ENCODE measurements at regions not wholly inside any gene's neighbourhood (a gene's known extent, or its start where the extent isn't known, plus 50 kb on each side); places are given as distances from the start of the nearest gene placed in this dataset.
A peak's percentile ranks its signal among the peaks of the same experiment; 100 is the strongest.

- no peak for TF ChIP-seq MED8 (CRISPR knock-in tag; IDR thresholded peaks at IDR 0.05; ENCODE audit: insufficient replicate concordance)
- TF ChIP-seq MAFK (conservative IDR thresholded peaks at IDR 0.05 in 1 of 2, IDR thresholded peaks at IDR 0.05 in 1 of 2; ENCODE audit: low read length in 2 of 2): 0 out of 4 replicates have a peak, but pooled peaks of 1 of the 2 experiments have one; percentile 14
- Histone ChIP-seq H4K20me1 (ENCODE audit: insufficient read depth, low read length) (no peaks in the 10 kb centered on the region), H2AFZ (ENCODE audit: low read length) (no peak overlapping the region), H3K36me3 (replicated peaks in 1 of 2; ENCODE audit: control insufficient read depth in 1 of 2, insufficient read depth in 2 of 2, low read length in 2 of 2) (no peaks in the 10 kb centered on the region), H3K4me2 (ENCODE audit: low read depth, low read length) (no peak overlapping the region), H3K4me3 (replicated peaks in 1 of 3; ENCODE audit: insufficient read depth in 1 of 3, low read depth in 2 of 3, low read length in 3 of 3) (no peak overlapping the region), H3K27ac (ENCODE audit: extremely low read length, insufficient read depth, low read length) (no peak overlapping the region), H3K9ac (ENCODE audit: insufficient read depth, low read depth, low read length) (no peak overlapping the region), H3K79me2 (ENCODE audit: insufficient read depth, low read length) (no peaks in the 10 kb centered on the region), H3K9me3 (ENCODE audit: low read length) (no peaks in the 10 kb centered on the region), H3K27me3 (ENCODE audit: control insufficient read depth in 1 of 2, insufficient read depth in 2 of 2, low read length in 2 of 2) (peaks cover 5 to 58% of the 10 kb centered on the region in 2 experiments), H3K4me1 (ENCODE audit: insufficient read depth, low read length) (no peaks in the 10 kb centered on the region)
- POLR2A ChIA-PET: no interaction called here
- FAIRE-seq (no peak), ATAC-seq (no peak), DNase-seq (ENCODE audit: low spot score) (no peak)
- BruUV-seq (replicated peaks): no TSS peak
- in situ Hi-C loops (cut with HindIII; ENCODE audit: extremely low pct_ligation_motif_present, low pct_unique_long_range_greater_than_20kb) (no loop called here), intact Hi-C loops (cut with micrococcal nuclease; ENCODE audit: unreplicated experiment) (no loop called here)
- CTCF ChIA-PET (ENCODE audit: low intra/inter-chr PET ratio, low total read pairs): no interaction called here
- WGBS (ENCODE audit: low lambda C conversion rate): 8% methylated on average over 4 of the region's 9 CpGs
These were observed 150.7 kb downstream of the BRD1 start for GRCh38 chr22:49676783-49677494.

DNA sequence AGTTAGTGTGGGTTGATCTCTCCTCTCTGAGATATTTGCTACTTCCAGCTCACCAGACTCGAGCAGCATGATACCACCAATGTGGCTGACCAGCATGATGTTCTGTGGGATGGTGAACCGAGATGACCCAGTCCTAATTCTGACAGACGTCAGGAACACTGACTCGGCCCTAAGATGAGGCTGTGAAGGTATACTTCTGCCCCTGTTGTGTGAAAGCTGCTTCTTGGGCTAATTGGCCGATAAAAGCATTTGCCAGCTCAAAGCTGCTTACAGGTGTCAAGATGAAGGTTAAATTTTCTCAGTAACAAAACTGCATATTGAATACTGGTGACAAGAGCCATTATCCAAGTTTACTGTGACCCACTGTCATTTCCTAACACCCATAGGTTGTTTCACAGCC, 151.4 kb downstream of the BRD1 start:
- Histone ChIP-seq H3K27ac (ENCODE audit: extremely low read length, insufficient read depth, low read length) (no peak overlapping the region), H3K27me3 (ENCODE audit: control insufficient read depth in 1 of 2, insufficient read depth in 2 of 2, low read length in 2 of 2) (peaks cover 7 to 66% of the 10 kb centered on the region in 2 experiments), H4K20me1 (ENCODE audit: insufficient read depth, low read length) (no peaks in the 10 kb centered on the region), H2AFZ (ENCODE audit: low read length) (no peak overlapping the region), H3K4me1 (ENCODE audit: insufficient read depth, low read length) (no peaks in the 10 kb centered on the region), H3K36me3 (replicated peaks in 1 of 2; ENCODE audit: control insufficient read depth in 1 of 2, insufficient read depth in 2 of 2, low read length in 2 of 2) (no peaks in the 10 kb centered on the region), H3K9me3 (ENCODE audit: low read length) (no peaks in the 10 kb centered on the region), H3K79me2 (ENCODE audit: insufficient read depth, low read length) (no peaks in the 10 kb centered on the region), H3K9ac (ENCODE audit: insufficient read depth, low read depth, low read length) (no peak overlapping the region), H3K4me3 (replicated peaks in 1 of 3; ENCODE audit: insufficient read depth in 1 of 3, low read depth in 2 of 3, low read length in 3 of 3) (no peak overlapping the region), H3K4me2 (ENCODE audit: low read depth, low read length) (no peak overlapping the region)
- in situ Hi-C loops (cut with HindIII; ENCODE audit: extremely low pct_ligation_motif_present, low pct_unique_long_range_greater_than_20kb): no loop called here
- POLR2A ChIA-PET: no interaction called here
- DNase-seq (ENCODE audit: low spot score) (no peak), FAIRE-seq (no peak), ATAC-seq (no peak)
- BruUV-seq (replicated peaks): no TSS peak
- intact Hi-C loops (cut with micrococcal nuclease; ENCODE audit: unreplicated experiment): no loop called here
- WGBS (ENCODE audit: low lambda C conversion rate): 0% methylated on average over 2 of the region's 5 CpGs
- CTCF ChIA-PET (ENCODE audit: low intra/inter-chr PET ratio, low total read pairs): no interaction called here
- TF ChIP-seq ZBTB10 (CRISPR knock-in tag; IDR thresholded peaks at IDR 0.05; ENCODE audit: borderline replicate concordance): no peak
- TF ChIP-seq, protein P1, sequence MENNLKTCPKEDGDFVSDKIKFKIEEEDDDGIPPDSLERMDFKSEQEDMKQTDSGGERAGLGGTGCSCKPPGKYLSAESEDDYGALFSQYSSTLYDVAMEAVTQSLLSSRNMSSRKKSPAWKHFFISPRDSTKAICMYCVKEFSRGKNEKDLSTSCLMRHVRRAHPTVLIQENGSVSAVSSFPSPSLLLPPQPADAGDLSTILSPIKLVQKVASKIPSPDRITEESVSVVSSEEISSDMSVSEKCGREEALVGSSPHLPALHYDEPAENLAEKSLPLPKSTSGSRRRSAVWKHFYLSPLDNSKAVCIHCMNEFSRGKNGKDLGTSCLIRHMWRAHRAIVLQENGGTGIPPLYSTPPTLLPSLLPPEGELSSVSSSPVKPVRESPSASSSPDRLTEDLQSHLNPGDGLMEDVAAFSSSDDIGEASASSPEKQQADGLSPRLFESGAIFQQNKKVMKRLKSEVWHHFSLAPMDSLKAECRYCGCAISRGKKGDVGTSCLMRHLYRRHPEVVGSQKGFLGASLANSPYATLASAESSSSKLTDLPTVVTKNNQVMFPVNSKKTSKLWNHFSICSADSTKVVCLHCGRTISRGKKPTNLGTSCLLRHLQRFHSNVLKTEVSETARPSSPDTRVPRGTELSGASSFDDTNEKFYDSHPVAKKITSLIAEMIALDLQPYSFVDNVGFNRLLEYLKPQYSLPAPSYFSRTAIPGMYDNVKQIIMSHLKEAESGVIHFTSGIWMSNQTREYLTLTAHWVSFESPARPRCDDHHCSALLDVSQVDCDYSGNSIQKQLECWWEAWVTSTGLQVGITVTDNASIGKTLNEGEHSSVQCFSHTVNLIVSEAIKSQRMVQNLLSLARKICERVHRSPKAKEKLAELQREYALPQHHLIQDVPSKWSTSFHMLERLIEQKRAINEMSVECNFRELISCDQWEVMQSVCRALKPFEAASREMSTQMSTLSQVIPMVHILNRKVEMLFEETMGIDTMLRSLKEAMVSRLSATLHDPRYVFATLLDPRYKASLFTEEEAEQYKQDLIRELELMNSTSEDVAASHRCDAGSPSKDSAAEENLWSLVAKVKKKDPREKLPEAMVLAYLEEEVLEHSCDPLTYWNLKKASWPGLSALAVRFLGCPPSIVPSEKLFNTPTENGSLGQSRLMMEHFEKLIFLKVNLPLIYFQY (CRISPR knock-in tag; IDR thresholded peaks at IDR 0.05; ENCODE audit: borderline replicate concordance): no peak
- TF ChIP-seq DRAP1 (CRISPR knock-in tag; IDR thresholded peaks at IDR 0.05): no peak
- no peak for TF ChIP-seq ZNF772 (CRISPR knock-in tag; IDR thresholded peaks at IDR 0.05)
- TF ChIP-seq ZC3H4 (CRISPR knock-in tag; IDR thresholded peaks at IDR 0.05; ENCODE audit: borderline replicate concordance): no peak
- no peak for TF ChIP-seq JUND (CRISPR knock-in tag; IDR thresholded peaks at IDR 0.05)
- TF ChIP-seq, protein P2, sequence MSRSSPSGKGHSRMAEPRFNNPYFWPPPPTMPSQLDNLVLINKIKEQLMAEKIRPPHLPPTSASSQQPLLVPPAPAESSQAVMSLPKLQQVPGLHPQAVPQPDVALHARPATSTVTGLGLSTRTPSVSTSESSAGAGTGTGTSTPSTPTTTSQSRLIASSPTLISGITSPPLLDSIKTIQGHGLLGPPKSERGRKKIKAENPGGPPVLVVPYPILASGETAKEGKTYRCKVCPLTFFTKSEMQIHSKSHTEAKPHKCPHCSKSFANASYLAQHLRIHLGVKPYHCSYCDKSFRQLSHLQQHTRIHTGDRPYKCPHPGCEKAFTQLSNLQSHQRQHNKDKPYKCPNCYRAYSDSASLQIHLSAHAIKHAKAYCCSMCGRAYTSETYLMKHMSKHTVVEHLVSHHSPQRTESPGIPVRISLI (CRISPR knock-in tag; IDR thresholded peaks at IDR 0.05; ENCODE audit: borderline replicate concordance): no peak

Data from HepG2 (cell line).